SK-N-SH (cell line): ENCODE measurements at regions not wholly inside any gene's neighbourhood (a gene's known extent, or its start where the extent isn't known, plus 50 kb on each side); places are given as distances from the start of the nearest gene placed in this dataset.

ENCODE experiments used
- CHD2 ChIP-seq: fragments of 150-350 bp; IDR thresholded peaks from 2 replicates; pipeline ENCODE4 v1.6.1; 2018; ENCODE audit warnings: low read length; ENCODE audit not compliant: partially characterized antibody
- CTCF ChIP-seq: fragments of 200-600 bp; sonication (generic); IDR thresholded peaks from 2 replicates; pipeline ENCODE4 v1.6.1; 2017; ENCODE audit warnings: antibody characterized with exemption, mild to moderate bottlenecking, moderate library complexity
- EP300 ChIP-seq, 2 experiments: IDR thresholded peaks; 2 replicates each; pipeline versions ENCODE4 v1.4.0 to v1.6.1; 2012; ENCODE audit warnings: borderline replicate concordance in 1 of 2, low read depth in 1 of 2, low read length in 1 of 2
- FOXM1 ChIP-seq: IDR thresholded peaks from 2 replicates; pipeline ENCODE4 v1.4.0; 2012; ENCODE audit warnings: low read depth, mild to moderate bottlenecking
- GABPA ChIP-seq: IDR thresholded peaks from 2 replicates; pipeline ENCODE4 v1.4.0; 2012; ENCODE audit warnings: low read depth, mild to moderate bottlenecking
- JUND ChIP-seq: IDR thresholded peaks from 2 replicates; pipeline ENCODE4 v1.4.0; 2012
- NFIC ChIP-seq: IDR thresholded peaks from 2 replicates; pipeline ENCODE4 v1.4.0; 2012; ENCODE audit warnings: borderline replicate concordance
- POLR2AphosphoS5 ChIP-seq: IDR thresholded peaks from 2 replicates; pipeline ENCODE4 v1.6.1; 2012; ENCODE audit warnings: low read depth, low read length
- RCOR1 ChIP-seq: fragments of 150-350 bp; IDR thresholded peaks from 2 replicates; pipeline ENCODE4 v1.6.1; 2017; ENCODE audit warnings: antibody characterized with exemption, low read length
- REST ChIP-seq: IDR thresholded peaks from 2 replicates; pipeline ENCODE4 v1.6.1; 2012; ENCODE audit warnings: mild to moderate bottlenecking, low read depth, low read length, moderate library complexity
- SIN3A ChIP-seq: IDR thresholded peaks from 2 replicates; pipeline ENCODE4 v1.6.1; 2012; ENCODE audit warnings: low read depth, mild to moderate bottlenecking, low read length, moderate library complexity, borderline replicate concordance
- TCF12 ChIP-seq: IDR thresholded peaks from 2 replicates; pipeline ENCODE4 v1.4.0; 2012
- TEAD4 ChIP-seq: IDR thresholded peaks from 2 replicates; pipeline ENCODE4 v1.4.0; 2012; ENCODE audit warnings: mild to moderate bottlenecking, borderline replicate concordance; ENCODE audit not compliant: insufficient read depth
- ZBTB33 ChIP-seq: IDR thresholded peaks from 2 replicates; pipeline ENCODE4 v1.4.0; 2012; ENCODE audit warnings: low read depth, borderline replicate concordance

GRCh38 chr2:231655488-231655887 is 52.8 kb upstream of the PTMA start:
- TF ChIP-seq REST, result peak; percentile 78
- TF ChIP-seq CTCF, result no peak
- no peak for TF ChIP-seq ZBTB33
- TF ChIP-seq SIN3A, result no peak
- no peak for TF ChIP-seq GABPA
- TF ChIP-seq RCOR1, result no peak
- TF ChIP-seq TEAD4, result no peak
- TF ChIP-seq CHD2, result no peak
- TF ChIP-seq EP300 (IDR thresholded peaks at IDR 0.05; ENCODE audit: borderline replicate concordance in 1 of 2, low read depth in 1 of 2, low read length in 1 of 2), result no peak
- TF ChIP-seq TCF12, result no peak
- TF ChIP-seq JUND, result no peak
- TF ChIP-seq POLR2AphosphoS5, result no peak
- TF ChIP-seq NFIC, result no peak
- no peak for TF ChIP-seq FOXM1
